Stimulated activated CD4-positive, alpha-beta T cell treated with anti-CD3 and anti-CD28 coated beads, Interleukin-15, amount 100 ng/mL, for 24 hours (primary cell): ENCODE measurements at regions not wholly inside any gene's neighbourhood (a gene's known extent, or its start where the extent isn't known, plus 50 kb on each side); places are given as distances from the start of the nearest gene placed in this dataset.
"Not testable (repeated sequence)": the region's sequence is repeated elsewhere in the genome, so short reads cannot be mapped to it uniquely, and the experiment has no call there.

Experiments used
- DNase-seq: peaks from one replicate; pipeline ENCODE4 v3.0.0-alpha.2; 2020

DNA sequence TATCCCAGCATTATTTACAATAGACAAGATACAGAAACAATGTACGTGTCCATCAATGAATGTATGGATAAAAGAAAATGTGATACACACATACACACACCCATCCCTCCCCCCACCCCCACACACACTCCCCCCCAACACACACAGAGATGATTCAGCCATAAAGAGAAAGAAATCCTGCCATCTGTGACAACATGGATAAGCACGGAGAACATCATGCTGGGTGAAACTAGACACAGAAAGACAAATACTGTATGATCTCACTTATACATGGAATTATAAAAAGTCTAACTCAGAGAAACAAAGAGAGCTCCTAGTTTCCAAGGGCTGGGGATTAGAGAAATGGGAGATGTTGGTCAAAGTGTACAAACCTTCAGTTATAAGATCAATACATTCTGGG, 104.8 kb upstream of the LY86 start:
- no peak for DNase-seq

DNA sequence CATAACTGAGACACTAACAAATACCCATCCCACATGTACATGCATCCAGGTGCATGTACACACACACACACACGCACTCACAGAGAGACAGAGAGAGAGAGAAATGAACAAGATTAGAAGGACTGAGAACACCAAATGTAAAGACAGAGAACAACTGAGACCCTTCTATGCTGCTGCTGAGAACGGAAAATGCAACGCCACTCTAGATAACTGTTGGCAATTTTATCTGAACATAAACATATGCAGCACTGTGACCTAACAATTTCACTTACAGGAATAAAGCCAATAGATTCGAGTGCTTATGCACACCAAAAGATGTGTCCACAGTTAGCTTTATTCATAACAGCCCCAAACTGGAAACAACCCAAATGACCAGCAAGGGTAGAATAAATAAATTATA, 103.8 kb upstream of the LY86 start:
- no peak for DNase-seq

- no peak for DNase-seq
Measured at GRCh38 chr6:6486595-6486994, 101.9 kb upstream of the LY86 start.

DNA sequence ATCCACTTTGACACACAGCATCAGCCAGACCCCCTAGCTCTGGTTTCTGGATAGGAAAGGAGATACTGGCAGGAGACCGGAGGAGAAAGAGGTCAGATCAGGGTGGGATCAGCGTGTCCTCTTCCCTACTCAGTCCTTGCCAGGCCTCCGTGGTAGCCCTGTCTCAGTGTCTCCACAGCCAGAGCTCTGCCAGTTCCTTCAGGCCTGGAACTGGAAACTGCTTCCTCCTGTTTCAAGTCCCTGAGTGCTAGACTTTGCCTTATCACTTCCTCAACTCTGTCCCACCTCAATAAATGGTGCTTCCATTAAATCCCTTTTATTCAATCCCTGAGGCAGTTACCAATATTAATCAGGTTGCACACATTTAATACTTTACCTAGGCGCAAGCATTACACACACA, 96.8 kb upstream of the LY86 start:
- DNase-seq, result no peak

GRCh38 chr6:6492675-6493074, 95.8 kb upstream of the LY86 start:
- DNase-seq, result no peak

GRCh38 chr6:6494139-6494538, 94.4 kb upstream of the LY86 start:
- not testable (repeated sequence) for DNase-seq

DNA sequence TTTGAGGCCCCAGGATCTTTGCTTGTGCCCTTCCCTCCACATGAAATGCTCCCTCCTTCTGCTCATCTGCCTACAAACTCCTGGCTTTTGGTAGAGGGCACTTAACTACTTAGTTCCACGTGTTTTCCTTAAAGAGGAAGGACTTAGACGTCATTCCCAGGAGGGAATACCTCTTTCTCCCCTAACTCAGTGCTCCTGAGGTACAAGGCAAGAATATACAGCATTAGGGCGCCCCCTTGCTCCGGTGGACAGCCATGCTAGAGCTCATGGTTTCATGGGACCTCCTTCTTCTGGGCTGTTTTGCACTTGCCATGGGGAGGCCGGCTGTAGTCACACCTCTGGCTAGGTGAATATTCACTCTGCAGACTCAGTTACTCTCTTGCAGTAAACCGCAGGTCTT, 93.8 kb upstream of the LY86 start:
- peak; percentile 53 for DNase-seq

DNA sequence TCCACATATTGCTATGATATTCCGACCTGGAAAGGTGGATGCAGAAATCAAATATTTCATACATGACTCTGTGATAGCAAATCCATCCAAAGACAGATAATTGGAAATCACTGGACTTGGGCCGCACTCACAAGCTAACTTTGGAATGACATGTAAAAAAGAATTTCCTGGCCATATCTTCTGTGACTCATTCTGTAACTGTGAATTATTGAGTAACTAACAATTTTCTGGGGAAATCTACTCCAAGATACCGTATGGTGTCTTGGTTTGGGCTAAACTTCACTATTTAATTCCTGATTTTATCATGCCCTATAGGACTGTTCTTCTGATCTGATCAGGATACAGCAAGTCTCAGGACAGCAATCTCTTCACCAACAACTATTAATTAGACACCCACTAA, 92.7 kb upstream of the LY86 start:
- no peak for DNase-seq

- DNase-seq, result no peak
Measured at GRCh38 chr6:6497541-6497940, 91.0 kb upstream of the LY86 start.

- no peak for DNase-seq
Measured at GRCh38 chr6:6497976-6498375, 90.5 kb upstream of the LY86 start.

- no peak for DNase-seq
Measured at GRCh38 chr6:6503191-6503590, 85.3 kb upstream of the LY86 start.

DNA sequence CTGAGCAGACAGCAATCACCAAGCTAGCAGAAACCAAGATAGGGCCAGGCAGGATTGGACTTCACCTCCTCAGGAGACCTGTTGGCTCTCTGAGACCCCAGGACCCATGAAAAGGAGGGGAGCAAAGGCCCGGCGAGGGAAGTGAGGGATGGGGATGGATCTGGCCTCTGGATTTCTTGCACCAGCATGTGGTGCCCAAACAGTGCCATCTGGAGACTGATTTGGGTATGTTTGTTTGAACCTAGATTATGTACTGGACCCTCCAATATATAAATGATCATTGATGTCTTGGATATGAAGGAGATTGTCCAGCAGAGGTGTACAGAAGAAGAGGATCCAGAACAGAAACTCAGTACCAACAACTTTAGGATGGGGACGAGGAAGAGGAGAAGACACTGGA, 83.4 kb upstream of the LY86 start:
- DNase-seq, result no peak

DNA sequence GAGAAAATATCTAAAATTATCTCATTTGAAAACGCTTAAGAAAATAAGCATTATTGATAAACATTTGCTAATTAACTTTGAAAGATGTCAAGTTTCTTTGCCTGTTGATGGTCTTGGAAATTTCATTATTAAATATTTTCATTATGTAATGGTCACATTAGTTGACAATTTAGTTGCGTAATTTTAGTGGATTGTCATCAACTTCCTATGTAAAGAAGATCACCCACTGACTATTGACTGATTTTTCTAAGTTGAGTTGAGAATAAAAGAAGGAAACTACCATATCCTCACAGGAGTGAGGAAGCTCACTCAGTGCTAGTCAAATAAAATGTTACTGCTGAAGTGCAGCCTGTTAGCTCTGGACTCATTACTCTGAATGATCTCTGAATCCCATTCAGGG, 79.9 kb upstream of the LY86 start:
- no peak for DNase-seq

DNA sequence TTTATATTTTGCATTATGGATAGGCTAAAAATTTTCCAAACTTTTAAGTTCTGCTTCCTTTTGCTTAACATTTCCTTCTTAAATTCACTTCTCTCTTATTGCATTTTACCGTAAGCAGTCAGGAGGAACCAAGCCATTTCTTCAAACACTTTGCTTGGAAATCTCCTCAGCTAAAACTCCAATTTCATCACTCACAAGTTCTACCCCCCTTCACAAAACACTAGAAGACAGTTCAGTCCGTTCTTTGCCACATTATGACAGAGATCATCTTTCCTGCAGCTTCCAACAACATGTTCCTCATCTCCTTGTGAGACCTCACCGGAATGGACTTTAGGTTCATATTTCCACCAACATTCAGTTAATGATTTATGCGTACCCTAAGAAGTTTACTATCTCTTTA, 79.2 kb upstream of the LY86 start:
- DNase-seq, result no peak

DNA sequence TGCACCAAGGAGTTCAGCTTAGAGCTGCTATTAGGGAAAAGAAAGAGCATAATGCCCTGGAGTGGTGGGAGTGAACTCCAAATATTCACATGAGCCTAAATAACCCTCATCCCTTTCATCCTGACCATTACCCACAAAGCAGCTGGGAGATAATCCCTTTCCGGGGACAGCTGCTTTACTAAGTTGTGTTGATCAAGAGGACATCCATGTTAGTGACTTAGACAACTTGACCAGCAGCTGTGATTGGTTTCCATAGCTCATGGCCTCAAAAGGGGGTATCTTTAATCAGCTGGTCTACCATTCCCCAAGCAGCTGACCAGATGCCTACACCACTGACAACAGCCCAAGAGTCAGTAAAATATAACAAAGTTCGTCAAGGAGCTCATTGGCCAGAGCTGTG, 75.8 kb upstream of the LY86 start:
- DNase-seq, result no peak

GRCh38 chr6:6515691-6516607, 72.6 kb upstream of the LY86 start:
- peak; percentile 79 for DNase-seq

- DNase-seq, result peak; percentile 13
Measured at GRCh38 chr6:6516666-6517458, 71.7 kb upstream of the LY86 start.

DNA sequence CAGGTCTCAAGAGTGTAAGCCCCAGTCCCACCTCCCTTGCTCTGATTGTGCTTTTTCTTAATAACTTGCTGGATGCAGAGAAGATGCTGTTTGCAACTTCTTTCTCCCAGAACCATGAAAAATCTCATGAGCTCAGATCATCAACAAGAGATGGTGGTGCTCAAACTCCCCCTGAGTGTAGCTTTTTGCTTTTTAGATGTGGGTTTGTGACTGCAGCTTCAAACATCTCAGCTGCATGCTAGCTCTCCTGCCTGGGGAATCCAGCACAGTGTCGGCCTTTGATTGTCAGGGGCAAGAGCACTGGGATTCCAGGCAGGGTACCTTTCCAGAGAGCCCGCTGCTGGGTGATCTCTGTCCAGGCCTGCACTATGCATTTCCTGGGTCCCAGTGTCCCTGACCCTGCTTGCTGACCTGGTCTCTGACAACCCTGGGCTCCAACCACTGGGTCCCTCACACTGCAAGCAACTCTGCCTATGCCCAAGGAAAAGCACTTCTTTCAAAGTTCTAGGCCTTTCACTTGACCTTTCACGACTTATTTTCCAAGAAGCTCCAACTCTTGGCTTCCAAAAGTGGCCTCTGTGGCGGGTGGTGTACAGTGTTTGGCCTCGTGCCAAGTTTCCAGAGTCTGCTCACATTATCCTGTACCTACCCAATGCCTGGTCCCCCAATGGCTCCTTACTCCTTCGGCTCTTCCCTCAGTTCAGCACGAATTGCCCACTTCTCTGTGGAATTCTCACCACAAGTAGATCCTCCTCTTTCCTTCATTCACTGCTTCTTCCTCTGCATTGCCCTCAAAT, 69.7 kb upstream of the LY86 start:
- no peak for DNase-seq

DNA sequence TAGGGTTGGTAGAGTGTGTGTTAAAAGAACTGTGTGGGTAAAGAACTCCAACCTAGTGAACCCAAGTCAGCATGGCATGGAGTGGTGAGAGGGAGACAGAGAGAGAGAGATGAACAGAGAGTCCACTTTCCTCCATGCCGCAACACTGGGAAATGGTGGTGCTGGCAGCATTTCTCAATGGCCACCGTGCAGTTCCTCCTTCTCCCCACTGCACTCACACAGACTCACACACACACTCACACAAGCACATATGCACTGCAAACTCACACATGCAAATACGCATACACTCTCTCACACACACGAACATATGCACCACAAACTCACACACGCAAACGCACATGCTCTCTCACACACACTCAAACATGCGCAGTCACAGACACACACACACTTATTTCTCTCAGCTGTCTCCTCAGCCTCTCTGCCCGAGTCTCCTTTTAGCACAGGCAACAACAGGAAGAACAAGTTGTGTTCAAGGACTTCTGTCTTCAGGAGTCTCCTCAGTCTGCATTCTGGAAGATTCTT, 66.5 kb upstream of the LY86 start:
- no peak for DNase-seq

GRCh38 chr6:6522709-6523108, 65.8 kb upstream of the LY86 start:
- DNase-seq, result no peak

DNA sequence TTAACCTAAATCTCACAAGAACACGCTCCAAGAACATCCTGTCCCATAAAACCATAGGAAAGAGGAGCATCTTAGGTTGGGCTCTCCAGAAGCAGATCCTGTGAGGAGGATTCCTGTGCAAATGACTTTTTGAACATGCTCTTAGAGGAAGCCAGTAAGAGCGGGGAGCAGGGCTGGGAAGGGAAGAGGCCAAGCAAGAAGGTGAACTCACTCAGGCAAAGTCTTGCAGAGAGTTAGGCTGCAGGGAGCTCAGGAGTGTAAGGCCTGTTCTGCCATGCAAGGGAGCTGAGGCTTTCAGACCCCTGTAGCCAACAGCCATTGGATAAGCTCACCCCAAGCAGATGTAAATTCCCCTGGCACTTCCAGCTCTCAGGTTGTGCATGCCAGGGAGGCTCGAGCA, 63.6 kb upstream of the LY86 start:
- DNase-seq, result no peak

DNA sequence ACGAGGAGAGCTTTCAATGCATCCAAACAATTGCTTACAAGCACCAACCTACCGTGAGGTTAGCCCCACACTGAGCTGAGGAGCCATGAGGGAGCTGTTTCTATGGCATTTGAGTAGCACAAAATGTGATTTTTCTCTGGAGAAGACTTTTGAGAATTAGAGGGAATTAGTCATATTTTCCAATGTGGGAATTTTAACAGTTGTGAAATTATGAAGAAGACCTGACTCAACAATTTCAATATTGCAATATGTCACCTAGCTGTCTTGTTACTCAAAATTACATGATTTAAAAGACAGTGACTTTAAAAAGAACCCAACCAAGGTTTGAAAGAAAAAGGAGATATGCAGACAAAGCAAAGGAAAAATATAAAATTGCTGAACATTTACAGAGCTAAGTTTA, 62.6 kb upstream of the LY86 start:
- DNase-seq, result no peak

DNA sequence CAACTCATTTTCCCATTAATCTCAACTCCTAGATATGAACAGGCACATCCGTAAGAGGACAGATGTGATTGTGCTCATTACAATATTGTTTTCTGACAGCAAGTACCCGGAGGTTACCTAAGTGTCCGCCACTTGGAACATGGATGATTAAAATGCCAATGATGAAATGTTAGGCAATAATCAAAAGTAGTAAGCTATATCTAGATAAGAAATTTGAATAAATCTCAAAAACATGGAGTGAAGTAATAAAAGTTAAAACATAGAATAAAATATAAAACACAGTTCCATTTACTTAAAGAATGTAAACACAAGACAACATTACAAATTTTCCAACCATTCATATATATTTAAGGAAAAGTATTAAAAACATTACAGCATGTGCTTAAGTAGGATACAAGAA, 59.2 kb upstream of the LY86 start:
- no peak for DNase-seq
